OCI-LY1 (cell line): ENCODE measurements at regions not wholly inside any gene's neighbourhood (a gene's known extent, or its start where the extent isn't known, plus 50 kb on each side); places are given as distances from the start of the nearest gene placed in this dataset.

Experiments used
- H2AFZ ChIP-seq: fragments of 200-600 bp; sonication (generic), shearing (Covaris generic); 2 replicates; pipeline ENCODE4 v1.6.0; 2014; ENCODE audit warnings: antibody characterized with exemption, mild to moderate bottlenecking, low read length
- H3F3A ChIP-seq: fragments of 200-600 bp; sonication (generic), shearing (Covaris generic); 2 replicates; pipeline ENCODE4 v1.6.0; 2014; ENCODE audit warnings: mild to moderate bottlenecking, antibody characterized with exemption, low read length, moderate library complexity; ENCODE audit not compliant: insufficient read depth
- H3K27ac ChIP-seq: fragments of 200-600 bp; sonication (generic); 2 replicates; pipeline ENCODE4 v1.5.1; 2014; ENCODE audit warnings: low read length, mixed run types, mild to moderate bottlenecking, low read depth; ENCODE audit not compliant: poor library complexity, severe bottlenecking
- H3K27me3 ChIP-seq: fragments of 200-600 bp; sonication (generic); 2 replicates; pipeline ENCODE4 v1.6.0; 2014; ENCODE audit warnings: antibody characterized with exemption, mild to moderate bottlenecking, low read length, moderate library complexity; ENCODE audit not compliant: insufficient read depth
- H3K36me3 ChIP-seq: fragments of 200-600 bp; sonication (generic); 2 replicates; pipeline ENCODE4 v1.6.1; 2014; ENCODE audit warnings: mild to moderate bottlenecking, antibody characterized with exemption, low read length, moderate library complexity, mixed read lengths; ENCODE audit not compliant: insufficient read depth
- H3K4me1 ChIP-seq: fragments of 200-600 bp; sonication (generic); 2 replicates; pipeline ENCODE4 v1.5.1; 2014; ENCODE audit warnings: mild to moderate bottlenecking, low read length, moderate library complexity; ENCODE audit not compliant: insufficient read depth, severe bottlenecking
- H3K4me2 ChIP-seq: fragments of 200-600 bp; sonication (generic), shearing (Covaris generic); 2 replicates; pipeline ENCODE4 v1.6.1; 2014; ENCODE audit warnings: low read length
- H3K4me3 ChIP-seq: fragments of 200-600 bp; sonication (generic); 2 replicates; pipeline ENCODE4 v1.5.1; 2014; ENCODE audit warnings: low read length, low read depth, mild to moderate bottlenecking, mixed read lengths; ENCODE audit not compliant: poor library complexity, severe bottlenecking
- H3K79me2 ChIP-seq: fragments of 200-600 bp; shearing (Covaris generic); 2 replicates; pipeline ENCODE4 v1.6.1; 2016; ENCODE audit warnings: mixed run types, low read length, mixed read lengths; ENCODE audit not compliant: insufficient read depth
- H3K9ac ChIP-seq: fragments of 200-600 bp; sonication (generic), shearing (Covaris generic); 2 replicates; pipeline ENCODE4 v1.6.1; 2014; ENCODE audit warnings: mild to moderate bottlenecking, low read length, mixed read lengths
- H3K9me2 ChIP-seq: fragments of 200-600 bp; sonication (generic), shearing (Covaris generic); 2 replicates; pipeline ENCODE4 v1.6.1; 2014; ENCODE audit warnings: low read depth, mild to moderate bottlenecking, low read length, mixed read lengths
- H3K9me3 ChIP-seq: fragments of 200-600 bp; shearing (Covaris generic); 2 replicates; pipeline ENCODE4 v1.6.1; 2014; ENCODE audit warnings: low read length, mixed read lengths
- H4K20me1 ChIP-seq: fragments of 200-600 bp; sonication (generic), shearing (Covaris generic); 2 replicates; pipeline ENCODE4 v1.6.0; 2016; ENCODE audit warnings: mild to moderate bottlenecking, low read length; ENCODE audit not compliant: insufficient read depth
- EZH2 ChIP-seq: fragments of 200-600 bp; sonication (generic), shearing (Covaris generic); IDR thresholded peaks from 2 replicates; pipeline ENCODE4 v1.8.0; 2017; ENCODE audit warnings: borderline replicate concordance, mixed run types, mild to moderate bottlenecking, antibody characterized with exemption, low read length, moderate library complexity, mixed read lengths
- TF ChIP-seq, protein P1 (sequence below): fragments of 200-600 bp; sonication (generic), shearing (Covaris generic); IDR thresholded peaks from 2 replicates; pipeline ENCODE4 v1.5.1; 2017; ENCODE audit warnings: mild to moderate bottlenecking, antibody characterized with exemption, low read length, moderate library complexity, mixed read lengths

DNA sequence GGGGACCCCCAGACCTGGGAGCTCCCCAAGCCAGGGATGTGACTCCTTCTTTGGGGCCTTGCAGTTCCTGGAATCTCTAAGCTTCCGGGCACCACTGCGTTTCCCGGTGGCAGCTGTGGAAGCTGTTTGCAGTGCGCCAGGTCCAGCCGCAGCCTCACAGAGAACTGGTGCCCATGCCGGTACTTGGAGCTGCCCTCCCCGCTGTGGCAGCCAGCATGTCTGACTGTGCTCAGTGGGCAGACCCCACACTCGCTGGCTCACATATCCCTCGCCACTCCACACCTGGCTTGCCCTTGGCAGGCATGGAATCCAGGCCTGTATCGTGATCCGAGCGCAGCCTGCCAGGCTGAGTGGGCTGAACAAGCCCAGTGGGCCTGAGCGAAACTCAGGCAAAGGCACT is 753.2 kb upstream of the PCDH20 start:
- Histone ChIP-seq H3F3A (no peaks in the 10 kb centered on the region), H3K4me3 (no peak overlapping the region), H3K9me3 (no peaks in the 10 kb centered on the region), H3K4me2 (no peak overlapping the region), H3K9ac (no peak overlapping the region), H3K36me3 (no peaks in the 10 kb centered on the region), H3K27me3 (no peaks in the 10 kb centered on the region), H2AFZ (no peak overlapping the region), H3K9me2 (no peaks in the 10 kb centered on the region), H4K20me1 (no peaks in the 10 kb centered on the region), H3K27ac (no peak overlapping the region), H3K79me2 (no peaks in the 10 kb centered on the region), H3K4me1 (peaks cover 11% of the 10 kb centered on the region)
- TF ChIP-seq, protein P1, sequence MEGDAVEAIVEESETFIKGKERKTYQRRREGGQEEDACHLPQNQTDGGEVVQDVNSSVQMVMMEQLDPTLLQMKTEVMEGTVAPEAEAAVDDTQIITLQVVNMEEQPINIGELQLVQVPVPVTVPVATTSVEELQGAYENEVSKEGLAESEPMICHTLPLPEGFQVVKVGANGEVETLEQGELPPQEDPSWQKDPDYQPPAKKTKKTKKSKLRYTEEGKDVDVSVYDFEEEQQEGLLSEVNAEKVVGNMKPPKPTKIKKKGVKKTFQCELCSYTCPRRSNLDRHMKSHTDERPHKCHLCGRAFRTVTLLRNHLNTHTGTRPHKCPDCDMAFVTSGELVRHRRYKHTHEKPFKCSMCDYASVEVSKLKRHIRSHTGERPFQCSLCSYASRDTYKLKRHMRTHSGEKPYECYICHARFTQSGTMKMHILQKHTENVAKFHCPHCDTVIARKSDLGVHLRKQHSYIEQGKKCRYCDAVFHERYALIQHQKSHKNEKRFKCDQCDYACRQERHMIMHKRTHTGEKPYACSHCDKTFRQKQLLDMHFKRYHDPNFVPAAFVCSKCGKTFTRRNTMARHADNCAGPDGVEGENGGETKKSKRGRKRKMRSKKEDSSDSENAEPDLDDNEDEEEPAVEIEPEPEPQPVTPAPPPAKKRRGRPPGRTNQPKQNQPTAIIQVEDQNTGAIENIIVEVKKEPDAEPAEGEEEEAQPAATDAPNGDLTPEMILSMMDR, result no peak
- no peak for TF ChIP-seq EZH2

DNA sequence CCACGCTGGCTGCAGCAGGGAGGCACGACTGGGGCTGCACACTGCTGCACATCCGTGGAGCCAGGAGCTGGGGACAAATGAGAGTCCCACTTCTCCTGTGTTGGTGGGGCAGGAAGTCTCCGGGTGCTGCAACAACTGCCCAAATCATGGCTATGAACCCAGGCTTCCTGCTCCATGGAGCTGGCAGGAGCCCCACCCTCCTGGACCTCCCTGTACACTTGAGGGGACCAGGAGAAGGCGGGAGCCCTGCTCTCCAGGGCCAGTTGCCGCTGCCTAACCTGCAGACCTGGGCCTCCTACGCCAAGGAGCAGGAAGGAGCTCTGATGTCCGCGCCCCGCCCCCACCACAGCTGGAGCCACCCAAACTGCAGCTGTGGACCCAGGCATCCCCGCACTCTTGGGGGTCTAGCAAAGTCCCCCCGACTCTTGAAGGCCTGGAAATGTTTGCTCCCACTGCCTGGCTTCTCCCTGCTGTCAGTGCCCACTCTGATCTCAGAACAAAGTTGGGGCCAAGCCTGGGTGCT is 752.1 kb upstream of the PCDH20 start:
- no peaks in the 10 kb centered on the region for H3K36me3 ChIP-seq
- TF ChIP-seq EZH2, result no peak
- TF ChIP-seq, protein P1, result no peak
- no peaks in the 10 kb centered on the region for H4K20me1 ChIP-seq
- no peak overlapping the region for H3K9ac ChIP-seq
- no peaks in the 10 kb centered on the region for H3K27me3 ChIP-seq
- no peaks in the 10 kb centered on the region for H3K79me2 ChIP-seq
- H3F3A ChIP-seq, result no peaks in the 10 kb centered on the region
- no peaks in the 10 kb centered on the region for H3K9me3 ChIP-seq
- no peak overlapping the region for H3K4me3 ChIP-seq
- no peak overlapping the region for H3K4me2 ChIP-seq
- no peaks in the 10 kb centered on the region for H3K9me2 ChIP-seq
- H2AFZ ChIP-seq, result no peak overlapping the region
- H3K27ac ChIP-seq, result no peak overlapping the region
- H3K4me1 ChIP-seq, result no peaks in the 10 kb centered on the region

DNA sequence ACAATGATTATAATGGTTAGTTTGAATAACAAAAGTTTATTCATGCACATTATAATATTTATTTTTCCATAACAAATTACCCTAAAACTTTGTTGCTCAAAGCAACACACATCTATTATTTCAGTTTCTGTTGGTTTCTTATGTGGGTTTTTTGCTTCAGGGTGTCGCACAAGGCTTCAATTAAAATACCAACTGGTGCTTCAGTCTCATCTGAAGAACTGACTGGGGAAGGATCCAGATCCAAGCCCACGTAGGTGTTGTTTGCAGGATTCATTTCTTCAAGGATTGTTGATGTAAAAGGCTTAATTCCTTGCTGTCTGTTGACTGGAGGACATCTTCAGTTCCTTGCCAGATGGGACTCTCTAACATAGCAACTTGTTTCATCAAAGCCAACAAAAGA is 747.2 kb upstream of the PCDH20 start:
- H3K27me3 ChIP-seq, result no peaks in the 10 kb centered on the region
- no peak overlapping the region for H3K4me2 ChIP-seq
- no peak overlapping the region for H3K4me3 ChIP-seq
- 0 out of 2 replicates have a peak, but pooled peaks cover 3% of the 10 kb centered on the region for H3K9me3 ChIP-seq
- no peaks in the 10 kb centered on the region for H3F3A ChIP-seq
- no peak overlapping the region for H3K27ac ChIP-seq
- no peaks in the 10 kb centered on the region for H4K20me1 ChIP-seq
- H3K9ac ChIP-seq, result no peak overlapping the region
- no peaks in the 10 kb centered on the region for H3K4me1 ChIP-seq
- no peaks in the 10 kb centered on the region for H3K36me3 ChIP-seq
- TF ChIP-seq EZH2, result no peak
- TF ChIP-seq, protein P1, result no peak
- H3K79me2 ChIP-seq, result no peaks in the 10 kb centered on the region
- H3K9me2 ChIP-seq, result no peaks in the 10 kb centered on the region
- peak overlapping the region; percentile 72; the same call in 1 of the 2 replicates for H2AFZ ChIP-seq
